Neural cell (in vitro differentiated cells): ENCODE measurements at regions not wholly inside any gene's neighbourhood (a gene's known extent, or its start where the extent isn't known, plus 50 kb on each side); places are given as distances from the start of the nearest gene placed in this dataset.

ENCODE experiments used
- H2AFZ ChIP-seq: fragments of 200-600, 300-800 bp; sonication (generic), shearing (Covaris generic); 2 replicates; pipeline ENCODE4 v1.6.0; 2014; ENCODE audit warnings: low read depth, mild to moderate bottlenecking, antibody characterized with exemption, low read length, moderate library complexity
- H3F3A ChIP-seq: fragments of 200-600 bp; shearing (Covaris generic); 2 replicates; pipeline ENCODE4 v1.6.1; 2016; ENCODE audit warnings: mild to moderate bottlenecking, moderate library complexity, mixed read lengths, antibody characterized with exemption, low read length; ENCODE audit not compliant: insufficient read depth, poor library complexity, severe bottlenecking
- H3K27ac ChIP-seq: fragments of 200-600, 300-800 bp; sonication (generic), shearing (Covaris generic); 2 replicates; pipeline ENCODE4 v1.5.1; 2014; ENCODE audit warnings: mild to moderate bottlenecking, low read length, moderate library complexity
- H3K27me3 ChIP-seq: fragments of 300-800, 200-600 bp; sonication (generic), shearing (Covaris generic); 2 replicates; pipeline ENCODE4 v1.6.0; 2014; ENCODE audit warnings: mild to moderate bottlenecking, low read depth, low read length, moderate library complexity; ENCODE audit not compliant: insufficient read depth
- H3K36me3 ChIP-seq: fragments of 300-800, 200-600 bp; sonication (generic), shearing (Covaris generic); 2 replicates; pipeline ENCODE4 v1.5.1; 2014; ENCODE audit warnings: mild to moderate bottlenecking, antibody characterized with exemption, low read length, moderate library complexity; ENCODE audit not compliant: insufficient read depth
- H3K4me2 ChIP-seq: fragments of 300-800, 200-600 bp; sonication (generic), shearing (Covaris generic); 2 replicates; pipeline ENCODE4 v1.6.0; 2014; ENCODE audit warnings: mild to moderate bottlenecking, low read length
- H3K4me3 ChIP-seq: fragments of 300-800, 200-600 bp; sonication (generic), shearing (Covaris generic); 2 replicates; pipeline ENCODE4 v1.5.1; 2014; ENCODE audit warnings: mild to moderate bottlenecking, low read length, moderate library complexity
- H3K79me2 ChIP-seq: fragments of 200-600 bp; shearing (Covaris generic); replicated peaks from 2 replicates; pipeline ENCODE4 v1.6.0; 2014; ENCODE audit warnings: mild to moderate bottlenecking, low read length, moderate library complexity; ENCODE audit not compliant: insufficient read depth
- H3K9ac ChIP-seq: fragments of 300-800, 200-600 bp; sonication (generic), shearing (Covaris generic); 2 replicates; pipeline ENCODE4 v1.6.1; 2016; ENCODE audit warnings: mild to moderate bottlenecking, low read length, mixed read lengths
- H3K9me2 ChIP-seq: fragments of 200-600 bp; shearing (Covaris generic); 2 replicates; pipeline ENCODE4 v1.6.1; 2016; ENCODE audit warnings: mild to moderate bottlenecking, low read length, mixed read lengths; ENCODE audit not compliant: insufficient read depth
- H3K9me3 ChIP-seq: fragments of 200-600, 300-800 bp; sonication (generic), shearing (Covaris generic); 2 replicates; pipeline ENCODE4 v1.6.1; 2016; ENCODE audit warnings: mild to moderate bottlenecking, mixed run types, low read length, moderate library complexity, mixed read lengths
- H4K20me1 ChIP-seq: fragments of 200-600 bp; shearing (Covaris generic); 2 replicates; pipeline ENCODE4 v1.6.1; 2016; ENCODE audit warnings: mild to moderate bottlenecking, mixed run types; ENCODE audit not compliant: insufficient read depth
- EP300 ChIP-seq: fragments of 450-650 bp; conservative IDR thresholded peaks from 2 replicates; pipeline ENCODE4 v1.6.1; 2014; ENCODE audit warnings: antibody characterized with exemption, mild to moderate bottlenecking, moderate library complexity; ENCODE audit not compliant: poor library complexity, severe bottlenecking
- EZH2 ChIP-seq: fragments of 200-600, 300-800 bp; shearing (Covaris generic), sonication (generic); IDR thresholded peaks from 2 replicates; pipeline ENCODE4 v1.6.1; 2014; ENCODE audit warnings: antibody characterized with exemption, low read length, borderline replicate concordance, mild to moderate bottlenecking; ENCODE audit not compliant: insufficient read depth, poor library complexity, severe bottlenecking
- MXI1 ChIP-seq: fragments of 450-650 bp; conservative IDR thresholded peaks from 2 replicates; pipeline ENCODE4 v1.6.1; 2014; ENCODE audit warnings: antibody characterized with exemption, mild to moderate bottlenecking; ENCODE audit not compliant: poor library complexity, severe bottlenecking
- POLR2AphosphoS5 ChIP-seq: IDR thresholded peaks from 2 replicates; pipeline ENCODE4 v1.6.1; 2012
- RAD21 ChIP-seq: fragments of 450-650 bp; conservative IDR thresholded peaks from 2 replicates; pipeline ENCODE4 v1.6.1; 2014; ENCODE audit warnings: antibody characterized with exemption, mild to moderate bottlenecking, moderate library complexity
- SMC3 ChIP-seq: fragments of 450-650 bp; conservative IDR thresholded peaks from 2 replicates; pipeline ENCODE4 v1.6.1; 2014; ENCODE audit warnings: antibody characterized with exemption, mild to moderate bottlenecking, moderate library complexity; ENCODE audit not compliant: poor library complexity
- TAF1 ChIP-seq: IDR thresholded peaks from 2 replicates; pipeline ENCODE4 v1.6.1; 2012; ENCODE audit warnings: low read depth
- TF ChIP-seq, protein P1 (sequence below): fragments of 450-650 bp; IDR thresholded peaks from 2 replicates; pipeline ENCODE4 v1.5.1; 2014; ENCODE audit warnings: antibody characterized with exemption, mild to moderate bottlenecking, moderate library complexity; ENCODE audit not compliant: poor library complexity, severe bottlenecking
- TF ChIP-seq, protein P2 (sequence below): IDR thresholded peaks from 2 replicates; pipeline ENCODE4 v1.6.1; 2012; ENCODE audit warnings: borderline replicate concordance

- Histone ChIP-seq H4K20me1 (no peaks in the 10 kb centered on the region), H3K79me2 (no peaks in the 10 kb centered on the region), H3K9me3 (no peaks in the 10 kb centered on the region), H3K27me3 (no peaks in the 10 kb centered on the region), H3K36me3 (no peaks in the 10 kb centered on the region), H3K9ac (no peak overlapping the region), H2AFZ (no peak overlapping the region), H3K4me3 (no peak overlapping the region), H3K27ac (no peak overlapping the region), H3K9me2 (no peaks in the 10 kb centered on the region), H3K4me2 (no peak overlapping the region), H3F3A (no peaks in the 10 kb centered on the region)
- TF ChIP-seq EZH2 (no peak), SMC3 (no peak), RAD21 (no peak), POLR2AphosphoS5 (no peak), EP300 (no peak), TAF1 (no peak), MXI1 (no peak)
- TF ChIP-seq, protein P1, sequence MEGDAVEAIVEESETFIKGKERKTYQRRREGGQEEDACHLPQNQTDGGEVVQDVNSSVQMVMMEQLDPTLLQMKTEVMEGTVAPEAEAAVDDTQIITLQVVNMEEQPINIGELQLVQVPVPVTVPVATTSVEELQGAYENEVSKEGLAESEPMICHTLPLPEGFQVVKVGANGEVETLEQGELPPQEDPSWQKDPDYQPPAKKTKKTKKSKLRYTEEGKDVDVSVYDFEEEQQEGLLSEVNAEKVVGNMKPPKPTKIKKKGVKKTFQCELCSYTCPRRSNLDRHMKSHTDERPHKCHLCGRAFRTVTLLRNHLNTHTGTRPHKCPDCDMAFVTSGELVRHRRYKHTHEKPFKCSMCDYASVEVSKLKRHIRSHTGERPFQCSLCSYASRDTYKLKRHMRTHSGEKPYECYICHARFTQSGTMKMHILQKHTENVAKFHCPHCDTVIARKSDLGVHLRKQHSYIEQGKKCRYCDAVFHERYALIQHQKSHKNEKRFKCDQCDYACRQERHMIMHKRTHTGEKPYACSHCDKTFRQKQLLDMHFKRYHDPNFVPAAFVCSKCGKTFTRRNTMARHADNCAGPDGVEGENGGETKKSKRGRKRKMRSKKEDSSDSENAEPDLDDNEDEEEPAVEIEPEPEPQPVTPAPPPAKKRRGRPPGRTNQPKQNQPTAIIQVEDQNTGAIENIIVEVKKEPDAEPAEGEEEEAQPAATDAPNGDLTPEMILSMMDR, result no peak
- TF ChIP-seq, protein P2, sequence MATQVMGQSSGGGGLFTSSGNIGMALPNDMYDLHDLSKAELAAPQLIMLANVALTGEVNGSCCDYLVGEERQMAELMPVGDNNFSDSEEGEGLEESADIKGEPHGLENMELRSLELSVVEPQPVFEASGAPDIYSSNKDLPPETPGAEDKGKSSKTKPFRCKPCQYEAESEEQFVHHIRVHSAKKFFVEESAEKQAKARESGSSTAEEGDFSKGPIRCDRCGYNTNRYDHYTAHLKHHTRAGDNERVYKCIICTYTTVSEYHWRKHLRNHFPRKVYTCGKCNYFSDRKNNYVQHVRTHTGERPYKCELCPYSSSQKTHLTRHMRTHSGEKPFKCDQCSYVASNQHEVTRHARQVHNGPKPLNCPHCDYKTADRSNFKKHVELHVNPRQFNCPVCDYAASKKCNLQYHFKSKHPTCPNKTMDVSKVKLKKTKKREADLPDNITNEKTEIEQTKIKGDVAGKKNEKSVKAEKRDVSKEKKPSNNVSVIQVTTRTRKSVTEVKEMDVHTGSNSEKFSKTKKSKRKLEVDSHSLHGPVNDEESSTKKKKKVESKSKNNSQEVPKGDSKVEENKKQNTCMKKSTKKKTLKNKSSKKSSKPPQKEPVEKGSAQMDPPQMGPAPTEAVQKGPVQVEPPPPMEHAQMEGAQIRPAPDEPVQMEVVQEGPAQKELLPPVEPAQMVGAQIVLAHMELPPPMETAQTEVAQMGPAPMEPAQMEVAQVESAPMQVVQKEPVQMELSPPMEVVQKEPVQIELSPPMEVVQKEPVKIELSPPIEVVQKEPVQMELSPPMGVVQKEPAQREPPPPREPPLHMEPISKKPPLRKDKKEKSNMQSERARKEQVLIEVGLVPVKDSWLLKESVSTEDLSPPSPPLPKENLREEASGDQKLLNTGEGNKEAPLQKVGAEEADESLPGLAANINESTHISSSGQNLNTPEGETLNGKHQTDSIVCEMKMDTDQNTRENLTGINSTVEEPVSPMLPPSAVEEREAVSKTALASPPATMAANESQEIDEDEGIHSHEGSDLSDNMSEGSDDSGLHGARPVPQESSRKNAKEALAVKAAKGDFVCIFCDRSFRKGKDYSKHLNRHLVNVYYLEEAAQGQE, result no peak
These were observed 131.5 kb upstream of the SV2C start for GRCh38 chr5:75951716-75952115.

GRCh38 chr5:75951158-75951557 is 132.0 kb upstream of the SV2C start:
- Histone ChIP-seq H3K79me2 (no peaks in the 10 kb centered on the region), H3K9ac (no peak overlapping the region), H4K20me1 (no peaks in the 10 kb centered on the region), H3K4me3 (no peak overlapping the region), H2AFZ (no peak overlapping the region), H3K36me3 (no peaks in the 10 kb centered on the region), H3K9me3 (no peaks in the 10 kb centered on the region), H3F3A (no peaks in the 10 kb centered on the region), H3K27me3 (no peaks in the 10 kb centered on the region), H3K4me2 (no peak overlapping the region), H3K9me2 (no peaks in the 10 kb centered on the region), H3K27ac (no peak overlapping the region)
- TF ChIP-seq EP300 (no peak), SMC3 (no peak), RAD21 (no peak), TAF1 (no peak), EZH2 (no peak), POLR2AphosphoS5 (no peak), MXI1 (no peak)
- TF ChIP-seq, protein P2, result no peak
- TF ChIP-seq, protein P1, result no peak
